ENCODE measurements at regions not wholly inside any gene's neighbourhood (a gene's known extent, or its start where the extent isn't known, plus 50 kb on each side); places are given as distances from the start of the nearest gene placed in this dataset.
A peak's percentile ranks its signal among the peaks of the same experiment; 100 is the strongest.

DNA sequence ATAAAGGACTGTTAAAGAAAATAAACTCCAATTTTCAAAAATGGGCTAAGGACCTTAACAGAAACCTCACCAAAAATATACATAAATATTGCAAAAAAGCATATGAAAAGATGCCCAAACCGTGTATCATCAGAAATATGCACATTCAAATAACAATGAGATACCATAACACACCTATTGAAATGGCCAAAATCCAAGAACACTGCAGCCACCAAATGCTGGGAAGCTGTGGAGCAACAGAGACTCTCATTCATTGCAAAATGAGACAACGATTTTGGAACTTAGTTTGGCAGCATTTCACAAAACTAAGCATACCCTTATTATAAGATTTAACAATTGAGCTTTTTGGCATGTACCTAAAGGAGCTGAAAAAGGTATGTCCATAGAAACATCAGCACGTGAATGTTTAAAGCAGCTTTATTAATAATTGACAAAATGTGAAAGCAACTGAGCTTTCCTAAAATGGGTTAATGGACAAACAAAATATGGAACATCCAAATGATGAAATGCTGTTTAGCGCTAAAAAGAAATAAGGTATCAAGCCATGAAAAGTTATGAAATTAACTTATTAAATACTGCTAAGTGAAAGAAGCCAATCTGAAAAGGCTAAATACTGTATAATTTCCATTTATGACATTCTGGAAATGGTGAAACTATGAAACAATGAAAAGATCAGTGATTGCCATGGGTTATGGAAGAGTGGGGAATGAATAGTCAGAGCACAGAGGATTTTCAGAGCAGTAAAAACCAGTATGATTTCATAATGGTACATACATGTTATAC is 592.6 kb upstream of the ADGRB3 start:
- Mint-ChIP-seq H3K9me3 (peaks cover 18 to 26% of the 10 kb centered on the region in 2 donors), H3K4me3 (no peak overlapping the region), H3K27ac (no peak overlapping the region), H3K4me1 (no peaks in the 10 kb centered on the region), H3K27me3 (ENCODE audit: low read depth in 2 of 2) (no peaks in the 10 kb centered on the region), H3K36me3 (peaks cover 16% of the 10 kb centered on the region)
- Histone ChIP-seq H3K4me3 (ENCODE audit: low read length) (no peak overlapping the region), H3K36me3 (ENCODE audit: control insufficient read depth, insufficient read depth, low read length) (no peaks in the 10 kb centered on the region), H3K9me3 (ENCODE audit: control insufficient read depth, insufficient read depth, low read length) (peaks cover 2% of the 10 kb centered on the region), H3K27ac (ENCODE audit: low read length) (no peak overlapping the region), H3K27me3 (ENCODE audit: control insufficient read depth, insufficient read depth, low read length) (no peaks in the 10 kb centered on the region), H3K4me1 (ENCODE audit: control insufficient read depth, insufficient read depth, low read length) (no peaks in the 10 kb centered on the region)
- 64% methylated on average over 3 of the region's 4 CpGs for WGBS (ENCODE audit: insufficient coverage)
- no peak for ATAC-seq
- TF ChIP-seq, protein P1, sequence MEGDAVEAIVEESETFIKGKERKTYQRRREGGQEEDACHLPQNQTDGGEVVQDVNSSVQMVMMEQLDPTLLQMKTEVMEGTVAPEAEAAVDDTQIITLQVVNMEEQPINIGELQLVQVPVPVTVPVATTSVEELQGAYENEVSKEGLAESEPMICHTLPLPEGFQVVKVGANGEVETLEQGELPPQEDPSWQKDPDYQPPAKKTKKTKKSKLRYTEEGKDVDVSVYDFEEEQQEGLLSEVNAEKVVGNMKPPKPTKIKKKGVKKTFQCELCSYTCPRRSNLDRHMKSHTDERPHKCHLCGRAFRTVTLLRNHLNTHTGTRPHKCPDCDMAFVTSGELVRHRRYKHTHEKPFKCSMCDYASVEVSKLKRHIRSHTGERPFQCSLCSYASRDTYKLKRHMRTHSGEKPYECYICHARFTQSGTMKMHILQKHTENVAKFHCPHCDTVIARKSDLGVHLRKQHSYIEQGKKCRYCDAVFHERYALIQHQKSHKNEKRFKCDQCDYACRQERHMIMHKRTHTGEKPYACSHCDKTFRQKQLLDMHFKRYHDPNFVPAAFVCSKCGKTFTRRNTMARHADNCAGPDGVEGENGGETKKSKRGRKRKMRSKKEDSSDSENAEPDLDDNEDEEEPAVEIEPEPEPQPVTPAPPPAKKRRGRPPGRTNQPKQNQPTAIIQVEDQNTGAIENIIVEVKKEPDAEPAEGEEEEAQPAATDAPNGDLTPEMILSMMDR (IDR thresholded peaks at IDR 0.05), result no peak
- intact Hi-C loops (cut with micrococcal nuclease), result no loop called here
- no peak for DNase-seq

DNA sequence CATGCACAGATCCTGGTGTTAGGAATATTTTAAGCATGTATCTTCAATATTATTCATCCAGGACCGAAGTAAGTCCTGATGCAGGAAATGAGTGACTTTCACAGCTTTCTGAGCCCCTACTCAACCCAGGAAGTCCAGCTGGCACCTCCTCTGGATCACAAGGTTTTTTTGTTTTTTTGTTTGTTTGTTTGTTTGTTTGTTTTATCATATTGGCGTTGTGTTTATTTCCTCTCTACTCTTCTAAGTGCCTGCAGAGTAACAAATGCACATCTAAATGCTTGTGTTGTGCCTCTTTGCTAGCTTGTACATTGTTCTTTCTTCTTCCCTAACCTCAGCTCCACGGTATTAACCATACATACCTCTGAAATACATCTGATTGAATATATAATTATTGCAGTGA is 594.3 kb upstream of the ADGRB3 start:
- Mint-ChIP-seq H3K27ac (no peak overlapping the region), H3K4me1 (no peaks in the 10 kb centered on the region), H3K27me3 (ENCODE audit: low read depth in 2 of 2) (no peaks in the 10 kb centered on the region), H3K4me3 (no peak overlapping the region), H3K9me3 (peaks cover 12 to 26% of the 10 kb centered on the region in 2 donors), H3K36me3 (peaks cover 16% of the 10 kb centered on the region)
- no peak overlapping the region for H3K4me3 ChIP-seq (ENCODE audit: low read length)
- H3K27me3 ChIP-seq (ENCODE audit: control insufficient read depth, insufficient read depth, low read length), result no peaks in the 10 kb centered on the region
- H3K4me1 ChIP-seq (ENCODE audit: control insufficient read depth, insufficient read depth, low read length), result no peaks in the 10 kb centered on the region
- H3K36me3 ChIP-seq (ENCODE audit: control insufficient read depth, insufficient read depth, low read length), result no peaks in the 10 kb centered on the region
- H3K27ac ChIP-seq (ENCODE audit: low read length), result no peak overlapping the region
- TF ChIP-seq, protein P1 (IDR thresholded peaks at IDR 0.05), result no peak
- H3K9me3 ChIP-seq (ENCODE audit: control insufficient read depth, insufficient read depth, low read length), result peaks cover 2% of the 10 kb centered on the region
- intact Hi-C loops (cut with micrococcal nuclease), result no loop called here
- ATAC-seq (no peak), DNase-seq (no peak)
- WGBS (ENCODE audit: insufficient coverage), result 0% methylated on average over 1 of the region's 3 CpGs

DNA sequence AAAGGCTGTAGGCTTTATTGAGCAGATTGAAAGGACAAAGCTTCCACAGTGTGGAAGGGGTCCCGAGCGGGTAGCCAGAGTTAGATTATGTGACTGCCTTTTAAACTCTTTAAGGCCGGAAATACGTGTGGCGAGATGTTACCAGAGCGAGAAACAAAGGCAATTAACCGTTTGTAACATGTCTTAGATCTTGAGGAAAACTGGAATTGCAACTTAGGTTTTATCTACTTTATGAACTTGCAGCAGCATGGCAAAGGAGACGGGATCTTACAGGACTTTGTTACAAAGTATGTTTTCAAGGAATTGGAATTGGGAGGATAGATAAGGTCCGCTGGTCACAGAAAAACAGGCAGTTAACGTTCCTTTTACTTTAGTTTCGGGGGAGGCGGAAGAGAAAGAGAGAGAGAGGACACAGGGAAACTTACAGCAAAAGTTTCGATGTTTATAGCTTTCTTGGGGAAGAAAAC is 594.7 kb upstream of the ADGRB3 start:
- TF ChIP-seq, protein P1 (IDR thresholded peaks at IDR 0.05), result no peak
- H3K9me3 Mint-ChIP-seq, result peaks cover 12 to 23% of the 10 kb centered on the region in 2 donors
- no peak for DNase-seq
- Histone ChIP-seq H3K36me3 (ENCODE audit: control insufficient read depth, insufficient read depth, low read length) (no peaks in the 10 kb centered on the region), H3K27ac (ENCODE audit: low read length) (no peak overlapping the region), H3K4me3 (ENCODE audit: low read length) (no peak overlapping the region), H3K9me3 (ENCODE audit: control insufficient read depth, insufficient read depth, low read length) (peaks cover 2% of the 10 kb centered on the region), H3K27me3 (ENCODE audit: control insufficient read depth, insufficient read depth, low read length) (no peaks in the 10 kb centered on the region), H3K4me1 (ENCODE audit: control insufficient read depth, insufficient read depth, low read length) (no peaks in the 10 kb centered on the region)
- no peak for ATAC-seq
- H3K4me3 Mint-ChIP-seq, result peak overlapping the region; percentile 36
- H3K36me3 Mint-ChIP-seq, result peaks cover 16% of the 10 kb centered on the region
- 51% methylated on average over 13 of the region's 13 CpGs for WGBS (ENCODE audit: insufficient coverage)
- intact Hi-C loops (cut with micrococcal nuclease), result no loop called here
- H3K27me3 Mint-ChIP-seq (ENCODE audit: low read depth in 2 of 2), result no peaks in the 10 kb centered on the region
- H3K4me1 Mint-ChIP-seq, result no peaks in the 10 kb centered on the region
- H3K27ac Mint-ChIP-seq, result no peak overlapping the region
